NCI-H526 (cell line): ENCODE measurements at regions not wholly inside any gene's neighbourhood (a gene's known extent, or its start where the extent isn't known, plus 50 kb on each side); places are given as distances from the start of the nearest gene placed in this dataset.

ENCODE experiments used
- DNase-seq, 2 experiments: peaks; one replicate each; lab custom pipeline; 2025; lab: John Stamatoyannopoulos, UW

GRCh38 chr10:6770846-6771245, 190.8 kb upstream of the PRKCQ start:
- no peak for DNase-seq

DNA sequence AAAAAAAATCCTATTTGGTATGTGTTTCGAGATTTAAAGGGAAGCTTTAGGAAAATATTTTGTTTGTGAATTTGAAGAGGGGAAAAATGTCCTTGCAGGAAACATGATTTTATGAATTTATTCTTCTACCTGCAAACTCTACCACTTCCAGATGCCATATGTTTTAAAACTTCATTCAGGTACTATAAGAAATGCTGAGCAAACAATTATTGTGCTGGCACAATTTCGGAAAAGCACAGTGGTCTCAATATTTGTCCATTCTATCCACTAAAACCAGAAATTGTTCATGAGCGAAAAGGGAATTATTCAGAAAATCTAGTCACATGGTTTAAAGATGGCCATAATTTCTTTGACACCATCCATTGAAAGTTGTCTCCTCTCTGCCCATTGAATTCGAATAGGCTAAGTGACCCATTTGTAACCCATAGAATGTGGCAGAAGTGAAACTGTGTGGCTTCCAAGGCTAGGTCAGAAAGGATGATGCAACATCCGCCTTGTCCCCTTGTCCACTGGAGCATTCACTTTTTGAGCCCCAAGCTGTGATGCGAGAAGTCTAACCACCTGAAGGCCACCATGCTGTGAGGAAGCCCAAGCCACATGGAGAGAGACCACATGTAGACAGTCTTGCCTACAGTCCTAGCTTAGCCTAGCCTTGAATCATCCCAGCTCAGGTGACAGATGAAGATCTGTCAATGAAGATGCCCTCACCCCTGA, 189.8 kb upstream of the PRKCQ start:
- DNase-seq = no peak

GRCh38 chr10:6766131-6766801, 186.2 kb upstream of the PRKCQ start:
- no peak for DNase-seq

GRCh38 chr10:6763423-6763822, 183.3 kb upstream of the PRKCQ start:
- DNase-seq = peak; percentile 8 to 45

DNA sequence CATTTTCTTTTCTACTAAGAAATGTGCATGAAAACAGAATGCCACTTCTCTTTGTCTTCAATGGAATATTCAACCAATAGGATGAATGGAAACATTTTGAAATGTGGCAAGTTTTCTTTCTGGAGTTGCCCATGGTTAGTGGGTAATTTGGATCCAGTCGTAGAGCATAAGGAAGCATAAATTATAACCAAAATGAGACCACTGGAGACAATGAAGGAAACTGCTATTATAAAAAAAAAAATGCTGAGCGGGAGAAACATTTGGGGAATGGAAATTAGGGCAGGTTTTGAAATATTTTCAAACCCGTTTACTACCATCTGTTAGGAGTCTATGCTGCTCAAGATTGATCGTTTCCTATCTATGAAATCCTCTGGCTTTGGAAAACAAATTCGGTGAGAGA, 182.9 kb upstream of the PRKCQ start:
- DNase-seq = no peak

DNA sequence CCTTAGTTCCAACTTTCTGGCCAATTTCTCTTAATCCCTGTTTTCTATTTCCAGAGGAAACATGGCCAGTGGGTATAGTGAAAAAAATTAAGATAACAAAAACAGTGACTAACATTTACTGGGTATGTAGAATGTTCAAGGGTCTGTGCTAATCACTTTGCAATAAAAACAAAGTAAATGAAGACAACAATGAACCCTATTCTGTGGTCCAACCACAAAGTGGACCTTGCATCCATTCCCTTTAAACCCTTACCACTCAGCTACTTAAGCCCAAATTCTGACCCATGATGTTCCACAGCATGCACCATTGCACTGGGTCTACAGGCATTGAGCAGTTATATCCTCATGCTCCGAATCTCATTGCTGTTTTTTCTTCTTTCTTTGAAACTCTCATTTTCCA, 179.9 kb upstream of the PRKCQ start:
- no peak for DNase-seq

DNA sequence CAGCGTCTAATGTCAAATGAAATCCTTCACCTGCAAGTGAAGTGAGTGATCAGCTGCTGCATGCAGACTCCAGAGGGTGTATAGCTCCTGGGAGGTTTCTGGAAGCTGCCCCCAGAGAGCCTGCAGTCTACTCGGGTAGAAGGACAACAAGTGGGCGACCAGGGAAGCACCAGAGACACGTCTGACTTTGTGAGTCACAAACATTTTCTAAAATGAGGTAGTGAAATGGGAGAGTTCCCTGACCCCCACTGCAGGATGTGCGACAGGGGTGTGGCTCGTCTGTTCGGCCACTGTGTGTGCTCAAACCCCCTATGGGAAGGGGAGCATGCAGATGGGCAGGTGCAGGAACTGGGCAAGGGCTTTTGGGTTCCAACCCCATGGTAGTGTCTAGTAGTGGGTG, 177.1 kb upstream of the PRKCQ start:
- no peak for DNase-seq

GRCh38 chr10:6756716-6757115, 176.6 kb upstream of the PRKCQ start:
- no peak for DNase-seq

DNA sequence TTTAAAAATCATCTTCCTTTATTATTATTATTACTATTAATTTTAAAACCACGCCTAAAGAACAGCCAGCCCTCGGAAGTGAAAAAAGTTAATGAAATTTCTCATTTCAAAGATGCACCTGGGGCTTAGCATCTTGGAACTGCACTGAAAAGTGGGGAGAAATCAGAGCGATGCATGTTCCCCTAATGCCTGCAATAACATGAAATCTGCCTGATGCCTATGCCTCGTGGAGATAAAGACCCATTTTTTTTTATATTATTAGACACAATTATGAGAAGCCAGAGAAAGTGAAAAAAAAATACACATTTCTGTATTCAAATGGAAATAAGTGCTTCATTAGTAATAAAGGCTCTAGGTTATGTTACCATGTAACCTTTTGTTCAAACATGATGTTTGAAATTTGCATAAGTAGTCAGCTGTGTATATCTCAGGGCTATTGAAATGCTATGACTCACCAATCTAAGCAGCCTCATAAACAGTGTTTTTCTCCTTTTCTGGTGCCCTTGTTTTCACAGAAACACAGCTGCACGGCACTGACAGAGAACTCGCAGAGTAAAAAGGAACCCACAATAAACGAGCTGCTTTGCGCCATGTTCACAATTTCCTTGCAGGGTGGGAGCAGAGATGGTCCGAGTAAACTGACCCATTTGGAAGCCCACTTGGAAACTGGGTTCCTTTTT, 175.8 kb upstream of the PRKCQ start:
- peak; percentile 9 to 32 for DNase-seq

- DNase-seq = peak in 1 of 2 experiments; percentile 13
Observed at GRCh38 chr10:6753644-6754043, 173.6 kb upstream of the PRKCQ start.

DNA sequence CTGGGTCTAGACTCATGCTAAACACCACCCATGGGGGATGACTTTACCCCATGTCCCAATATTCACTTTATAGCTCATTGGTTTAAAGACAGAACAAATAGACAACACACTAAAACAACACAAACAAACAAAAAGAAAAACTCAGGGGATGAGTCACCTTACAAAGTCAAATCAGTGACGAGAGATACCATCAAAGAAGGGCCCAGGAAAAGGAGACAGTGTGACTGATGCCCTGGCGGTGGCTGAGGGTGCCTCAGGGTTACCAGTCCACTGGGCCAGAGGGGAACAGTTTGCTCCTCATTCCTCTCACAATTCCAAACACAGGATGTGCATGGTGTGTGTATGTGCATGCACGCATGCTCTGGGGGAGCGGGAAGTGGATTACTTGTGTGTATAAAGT, 171.3 kb upstream of the PRKCQ start:
- no peak for DNase-seq

GRCh38 chr10:6748981-6749635, 169.0 kb upstream of the PRKCQ start:
- DNase-seq = no peak

- DNase-seq = no peak
Observed at GRCh38 chr10:6748029-6748428, 168.0 kb upstream of the PRKCQ start.

GRCh38 chr10:6746782-6747181, 166.7 kb upstream of the PRKCQ start:
- no peak for DNase-seq

- no peak for DNase-seq
Observed at GRCh38 chr10:6743291-6743849, 163.3 kb upstream of the PRKCQ start.

DNA sequence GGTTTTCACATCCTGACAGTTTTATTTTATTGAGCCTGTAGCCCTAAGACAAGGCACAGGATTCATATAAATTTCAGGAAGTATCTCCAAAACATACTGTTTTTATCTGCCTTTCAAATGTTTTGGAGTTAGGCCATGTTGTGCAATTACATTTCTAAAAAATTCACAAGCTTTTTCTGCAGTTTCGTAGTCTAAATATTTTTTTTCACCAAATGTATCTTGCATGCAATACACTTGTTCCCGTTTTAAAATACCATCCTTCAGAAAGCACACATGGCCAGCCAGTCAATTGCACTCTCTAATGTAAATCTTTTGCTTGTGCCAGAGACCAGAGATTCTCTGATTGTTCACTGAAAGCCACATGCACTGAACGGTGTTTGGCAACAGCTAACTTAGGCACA, 161.5 kb upstream of the PRKCQ start:
- DNase-seq = no peak

DNA sequence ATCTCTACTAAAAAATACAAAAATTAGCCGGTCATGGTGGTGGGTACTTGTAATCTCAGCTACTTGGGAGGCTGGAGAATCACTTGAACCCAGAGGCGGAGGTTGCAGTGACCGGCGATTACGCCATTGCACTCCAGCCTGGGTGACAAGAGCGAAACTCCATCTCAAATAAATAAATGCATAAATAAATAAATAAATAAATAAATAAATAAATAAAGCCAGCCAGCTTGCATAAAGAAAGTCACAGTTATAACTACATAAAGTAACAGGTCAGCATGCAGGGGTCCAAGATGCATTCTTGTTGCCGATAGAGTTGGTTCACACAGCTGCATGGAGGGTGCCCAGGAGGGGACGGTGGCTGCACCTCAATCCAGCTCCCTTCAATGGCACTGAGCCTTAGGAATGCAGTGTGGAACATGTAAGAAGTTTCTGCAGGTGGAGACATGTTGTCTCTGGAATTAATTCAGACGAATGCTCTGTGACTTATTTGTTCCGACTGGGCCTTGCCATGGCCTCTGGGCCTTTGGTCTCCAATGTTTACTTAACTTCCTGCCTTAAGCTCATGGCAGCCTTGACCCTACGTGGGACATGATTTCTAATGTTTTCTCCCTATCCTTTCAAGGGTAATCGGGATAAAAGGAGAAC, 159.6 kb upstream of the PRKCQ start:
- DNase-seq = no peak

DNA sequence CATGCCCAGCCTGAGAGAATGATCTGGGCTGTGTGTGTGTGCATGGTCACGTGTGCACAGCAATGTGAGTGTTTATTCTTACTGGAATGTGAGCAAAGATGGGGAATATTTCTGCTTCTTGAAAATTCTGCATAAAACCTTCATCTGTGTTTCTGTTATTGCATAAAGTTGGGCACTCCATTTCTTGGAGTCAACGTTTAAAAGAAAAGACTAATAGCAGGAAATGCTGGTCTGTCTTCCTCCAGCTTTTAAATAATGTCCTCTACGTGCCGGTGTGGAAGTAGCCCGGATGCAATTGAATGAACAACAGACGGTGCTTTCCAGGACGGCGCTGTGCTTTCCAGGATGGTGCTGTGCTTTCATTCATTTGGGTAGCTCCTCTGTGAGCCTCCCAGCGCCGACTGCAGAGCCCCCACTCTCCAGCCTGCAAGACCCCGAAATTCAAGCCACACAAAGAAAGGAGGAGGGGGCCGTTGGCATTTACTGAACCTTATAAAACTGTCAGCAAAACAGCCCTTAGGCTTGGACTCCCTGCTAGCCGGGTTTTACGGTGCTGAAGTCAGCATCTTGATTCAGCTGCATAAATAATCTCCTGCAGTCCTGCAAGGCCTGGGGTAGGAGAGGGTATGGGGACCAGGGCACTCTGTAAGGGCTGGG, 158.2 kb upstream of the PRKCQ start:
- DNase-seq = no peak

DNA sequence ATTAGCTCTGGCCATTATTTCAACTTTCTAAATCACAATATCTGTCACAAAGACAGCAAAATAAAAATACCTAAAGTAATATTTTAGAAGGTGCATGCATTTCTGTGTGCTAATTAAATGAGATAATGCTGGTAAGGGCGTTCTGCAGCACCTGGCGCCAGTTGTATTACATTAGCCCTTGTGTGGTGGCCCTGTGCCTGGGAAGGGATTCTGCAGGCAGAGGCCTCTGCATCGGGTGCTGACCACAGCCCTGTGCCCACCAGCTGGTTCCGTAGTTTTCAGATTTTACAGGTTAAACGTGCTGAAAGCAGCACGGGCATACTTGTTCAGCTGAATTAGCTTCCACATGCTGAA, 157.7 kb upstream of the PRKCQ start:
- DNase-seq = no peak

DNA sequence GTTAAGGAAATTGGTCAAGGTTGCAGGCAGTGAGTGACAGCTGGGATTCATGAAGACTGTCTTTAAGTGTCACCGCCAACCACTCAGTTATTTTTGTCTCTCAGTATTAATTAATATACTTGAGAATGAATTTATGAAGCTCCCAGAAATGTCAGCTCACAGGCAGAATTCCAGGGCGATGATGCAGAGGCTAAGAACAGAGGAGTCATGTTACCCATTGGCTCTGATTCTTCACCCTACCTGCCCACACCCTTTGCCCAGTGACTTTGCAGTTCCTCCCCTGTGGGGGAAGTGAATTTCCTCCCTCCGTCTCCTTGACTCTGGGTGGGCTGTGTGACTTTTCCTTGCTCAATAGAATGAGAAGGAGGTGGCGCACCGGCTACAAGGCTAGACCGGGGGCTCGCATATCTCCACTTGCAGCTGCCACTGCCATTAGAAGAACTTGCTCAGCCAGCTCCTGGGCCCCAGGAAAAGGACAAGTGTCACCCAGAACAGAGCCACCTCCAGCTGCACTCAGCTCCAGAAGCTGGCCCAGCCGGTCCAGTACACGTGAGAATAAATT, 157.1 kb upstream of the PRKCQ start:
- no peak for DNase-seq

- no peak for DNase-seq
Observed at GRCh38 chr10:6734286-6734685, 154.2 kb upstream of the PRKCQ start.
